ENCODE measurements at regions not wholly inside any gene's neighbourhood (a gene's known extent, or its start where the extent isn't known, plus 50 kb on each side); places are given as distances from the start of the nearest gene placed in this dataset.

- DNase-seq (ENCODE audit: low read depth in 2 of 3, low spot score in 1 of 3): no peak
Observed at GRCh38 chr12:77362509-77363210, 297.3 kb upstream of the E2F7 start.

- DNase-seq (ENCODE audit: low read depth in 2 of 3, low spot score in 1 of 3): no peak
Observed at GRCh38 chr12:77357655-77358054, 292.3 kb upstream of the E2F7 start.

- DNase-seq (ENCODE audit: low read depth in 2 of 3, low spot score in 1 of 3): no peak
Observed at GRCh38 chr12:77354766-77355362, 289.5 kb upstream of the E2F7 start.

- no peak for DNase-seq (ENCODE audit: low read depth in 2 of 3, low spot score in 1 of 3)
Observed at GRCh38 chr12:77352946-77353345, 287.6 kb upstream of the E2F7 start.

GRCh38 chr12:77351860-77352259 is 286.5 kb upstream of the E2F7 start:
- no peak for DNase-seq (ENCODE audit: low read depth in 2 of 3, low spot score in 1 of 3)

GRCh38 chr12:77349689-77350370 is 284.5 kb upstream of the E2F7 start:
- no peak for DNase-seq (ENCODE audit: low read depth in 2 of 3, low spot score in 1 of 3)

DNA sequence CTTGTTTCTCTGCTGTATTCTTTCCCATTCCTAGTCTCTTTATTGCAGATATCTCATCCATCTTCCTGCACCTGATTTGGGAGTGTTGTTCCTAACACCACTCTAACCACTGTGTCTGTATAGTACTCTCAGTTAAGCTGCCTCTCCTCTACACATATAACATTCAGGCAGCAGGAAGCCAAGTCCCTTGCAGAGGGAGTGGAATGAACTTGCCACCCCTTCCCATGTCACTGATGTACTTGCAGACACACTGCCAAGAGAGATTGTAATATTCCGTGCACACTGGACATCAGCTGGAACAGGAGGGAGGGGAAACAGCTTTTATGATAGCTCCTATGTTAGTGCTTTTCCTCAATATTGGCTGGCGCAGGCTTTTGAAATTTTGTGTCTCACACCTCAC is 281.6 kb upstream of the E2F7 start:
- no peak for DNase-seq (ENCODE audit: low read depth in 2 of 3, low spot score in 1 of 3)

- DNase-seq (ENCODE audit: low read depth in 2 of 3, low spot score in 1 of 3): no peak
Observed at GRCh38 chr12:77345336-77345735, 280.0 kb upstream of the E2F7 start.

- no peak for DNase-seq (ENCODE audit: low read depth in 2 of 3, low spot score in 1 of 3)
Observed at GRCh38 chr12:77344651-77345050, 279.3 kb upstream of the E2F7 start.

- no peak for DNase-seq (ENCODE audit: low read depth in 2 of 3, low spot score in 1 of 3)
Observed at GRCh38 chr12:77343291-77343690, 277.9 kb upstream of the E2F7 start.

- DNase-seq (ENCODE audit: low read depth in 2 of 3, low spot score in 1 of 3): no peak
Observed at GRCh38 chr12:77342253-77342652, 276.9 kb upstream of the E2F7 start.

- DNase-seq (ENCODE audit: low read depth in 2 of 3, low spot score in 1 of 3): no peak
Observed at GRCh38 chr12:77339610-77340009, 274.2 kb upstream of the E2F7 start.

DNA sequence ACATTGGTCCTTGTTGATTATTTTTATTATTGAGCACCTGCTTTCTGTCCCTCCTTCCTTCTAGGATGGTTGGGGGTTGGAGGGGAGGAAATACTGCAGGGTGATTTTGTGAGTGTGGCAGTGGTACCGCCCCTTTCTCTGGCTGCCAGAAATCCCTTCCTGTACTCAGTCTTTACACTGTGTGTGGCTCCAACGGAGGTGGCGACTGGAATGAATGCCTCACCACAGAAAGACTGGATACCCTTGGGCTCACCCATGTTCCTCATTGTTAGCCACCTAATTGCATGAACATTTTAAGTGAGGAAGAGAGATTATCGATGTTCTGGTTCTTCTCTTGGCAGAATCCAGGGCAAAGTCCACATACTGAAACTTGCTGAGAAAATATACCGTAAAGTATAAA is 272.0 kb upstream of the E2F7 start:
- DNase-seq (ENCODE audit: low read depth in 2 of 3, low spot score in 1 of 3): no peak

DNA sequence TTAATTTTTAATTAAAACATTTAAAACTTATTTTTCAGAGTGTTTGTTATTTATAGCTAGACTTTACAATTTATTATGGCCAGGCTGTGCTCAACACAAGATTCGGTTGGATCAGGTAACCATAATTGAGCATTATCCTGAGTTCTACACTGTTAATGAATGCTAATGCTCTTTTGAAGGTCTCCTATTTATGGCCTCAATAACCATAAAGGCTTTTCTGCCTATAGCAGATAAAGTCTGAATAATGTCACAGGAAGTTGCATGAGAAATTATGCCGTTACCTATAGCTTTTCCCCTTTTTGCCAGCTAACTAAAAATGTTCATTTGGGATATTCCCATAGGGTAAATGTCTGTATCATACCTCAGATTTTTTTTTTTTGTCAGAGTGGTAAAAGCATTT is 269.4 kb upstream of the E2F7 start:
- DNase-seq (ENCODE audit: low read depth in 2 of 3, low spot score in 1 of 3): no peak

DNA sequence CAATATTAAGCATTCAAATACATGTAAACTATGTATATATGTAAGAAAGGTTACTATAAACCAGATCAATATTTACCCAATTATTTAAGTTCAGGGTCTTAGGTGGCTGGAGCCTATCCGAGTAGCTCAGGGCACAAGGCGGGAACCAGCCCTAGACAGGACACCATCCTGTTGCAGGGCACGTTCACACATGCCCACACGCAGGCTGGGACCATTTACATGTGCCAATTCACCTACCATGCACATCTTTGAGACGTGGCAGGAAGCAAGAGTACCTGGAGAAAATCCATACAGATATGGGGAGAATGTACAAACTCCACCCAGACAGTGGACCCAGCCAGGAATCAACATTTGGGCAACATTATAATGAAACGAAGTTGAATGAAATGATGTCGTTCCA is 263.0 kb upstream of the E2F7 start:
- no peak for DNase-seq (ENCODE audit: low read depth in 2 of 3, low spot score in 1 of 3)

DNA sequence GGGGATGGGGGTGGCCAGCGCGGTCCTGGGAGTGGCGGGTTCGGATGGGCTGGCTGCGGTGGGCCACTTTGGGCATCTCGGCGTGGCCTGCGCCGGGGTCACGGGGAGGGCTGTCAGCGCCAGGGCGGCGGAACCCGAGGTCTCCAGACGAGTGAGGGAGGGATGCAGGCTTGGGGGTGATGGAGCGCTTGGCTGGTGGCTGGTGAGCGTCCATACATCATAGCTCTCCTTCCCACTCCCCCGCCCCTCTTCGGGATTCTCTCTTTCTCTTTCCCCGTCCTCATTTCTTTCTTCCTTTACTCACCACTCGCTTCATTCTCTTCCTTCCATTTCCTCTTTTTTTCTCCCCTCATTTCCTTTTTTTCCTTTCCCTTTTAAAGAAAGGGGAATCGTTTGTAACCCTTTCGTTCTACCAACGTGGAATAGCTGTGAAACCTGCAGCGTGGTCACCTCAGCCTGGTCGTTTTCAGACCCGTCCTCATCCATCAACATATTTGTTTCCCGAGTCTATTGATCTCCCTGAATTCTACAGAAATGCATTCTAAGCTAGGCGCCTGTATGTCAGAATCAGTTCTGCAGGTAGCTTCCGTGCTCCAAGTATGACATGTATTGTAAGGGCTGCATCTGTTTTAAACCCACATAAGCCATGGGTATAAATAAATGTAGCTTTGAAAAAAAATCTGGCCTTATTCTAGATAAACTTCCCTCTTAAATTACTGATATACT is 260.3 kb upstream of the E2F7 start:
- DNase-seq (ENCODE audit: low read depth in 2 of 3, low spot score in 1 of 3): no peak

GRCh38 chr12:77324763-77325468 is 259.5 kb upstream of the E2F7 start:
- peak in 2 of 3 donors; percentile 1 to 22 for DNase-seq (ENCODE audit: low read depth in 2 of 3, low spot score in 1 of 3)

- no peak for DNase-seq (ENCODE audit: low read depth in 2 of 3, low spot score in 1 of 3)
Observed at GRCh38 chr12:77324416-77324762, 259.0 kb upstream of the E2F7 start.

- no peak for DNase-seq (ENCODE audit: low read depth in 2 of 3, low spot score in 1 of 3)
Observed at GRCh38 chr12:77323788-77324415, 258.5 kb upstream of the E2F7 start.

DNA sequence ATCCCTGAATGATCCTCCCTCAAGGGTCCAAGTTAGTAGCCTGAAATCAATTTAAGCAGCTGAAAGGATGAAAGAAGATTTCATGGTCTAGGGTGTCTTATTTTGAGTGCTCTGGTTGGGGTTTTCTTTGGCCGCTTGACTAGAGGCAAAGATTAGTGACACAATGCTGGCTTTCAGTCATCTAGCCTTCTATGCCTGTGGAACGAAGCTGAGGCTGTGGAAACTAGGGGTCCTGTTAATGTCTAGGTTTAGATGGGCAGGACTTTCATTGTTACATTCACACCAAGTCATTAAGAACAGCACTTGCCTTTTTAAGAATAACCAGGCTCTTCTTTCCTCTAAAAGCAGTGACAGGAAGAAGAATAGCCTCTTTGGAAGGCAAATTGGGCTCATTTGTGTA is 253.8 kb upstream of the E2F7 start:
- DNase-seq (ENCODE audit: low read depth in 2 of 3, low spot score in 1 of 3): no peak

GRCh38 chr12:77315407-77315806 is 250.0 kb upstream of the E2F7 start:
- DNase-seq (ENCODE audit: low read depth in 2 of 3, low spot score in 1 of 3): no peak

All from stimulated activated CD4-positive, alpha-beta T cell treated with anti-CD3 and anti-CD28 coated beads, Interleukin-12 subunit alpha, Interleukin-12 subunit beta, amount 100 ng/mL, for 48 hours (primary cell).